Stimulated activated CD4-positive, alpha-beta T cell treated with anti-CD3 and anti-CD28 coated beads, Interleukin-4, amount 100 ng/mL, for 48 hours (primary cell): ENCODE measurements at regions not wholly inside any gene's neighbourhood (a gene's known extent, or its start where the extent isn't known, plus 50 kb on each side); places are given as distances from the start of the nearest gene placed in this dataset.
A peak's percentile ranks its signal among the peaks of the same experiment; 100 is the strongest.

Experiments used
- DNase-seq, 2 donors: peaks; one replicate each; pipeline ENCODE4 v3.0.0-alpha.2; 2020; ENCODE audit warnings: low read depth in 2 of 2

DNA sequence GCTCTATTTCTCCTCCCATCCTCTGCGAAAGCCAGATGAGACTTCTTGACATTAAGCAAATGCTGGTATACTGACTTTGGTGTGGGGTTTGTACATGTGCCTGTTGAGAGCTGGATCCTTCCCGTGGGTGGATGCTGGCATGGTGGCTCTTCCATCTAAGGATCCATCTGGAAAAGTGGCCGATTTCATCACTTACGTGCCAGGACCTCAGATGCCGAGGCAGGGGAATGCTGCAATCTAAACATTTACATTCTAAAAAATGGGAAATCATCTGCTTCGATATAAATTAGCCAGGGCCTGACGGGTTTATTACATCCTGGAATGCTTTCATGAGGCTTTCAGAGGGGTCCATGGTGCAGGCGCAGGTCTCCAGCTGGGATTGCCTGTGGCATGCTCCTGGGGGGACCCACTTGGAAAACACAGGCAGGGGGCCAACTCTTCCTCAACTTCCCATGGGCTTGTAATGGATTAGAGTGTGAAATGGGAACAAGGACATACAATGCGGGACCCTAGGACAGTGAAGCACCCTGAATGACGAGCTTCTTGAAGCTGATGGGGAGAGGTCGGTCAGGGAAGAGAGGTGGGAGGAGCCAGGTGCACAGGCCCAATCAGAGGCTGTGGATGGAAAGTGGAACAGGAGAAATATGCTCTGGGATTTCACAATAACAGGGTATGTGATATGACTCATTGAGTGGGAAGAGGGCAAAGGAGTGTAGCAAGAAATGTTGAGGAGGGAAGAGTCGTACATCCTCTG is 105.5 kb upstream of the PITX1 start:
- DNase-seq: no peak

DNA sequence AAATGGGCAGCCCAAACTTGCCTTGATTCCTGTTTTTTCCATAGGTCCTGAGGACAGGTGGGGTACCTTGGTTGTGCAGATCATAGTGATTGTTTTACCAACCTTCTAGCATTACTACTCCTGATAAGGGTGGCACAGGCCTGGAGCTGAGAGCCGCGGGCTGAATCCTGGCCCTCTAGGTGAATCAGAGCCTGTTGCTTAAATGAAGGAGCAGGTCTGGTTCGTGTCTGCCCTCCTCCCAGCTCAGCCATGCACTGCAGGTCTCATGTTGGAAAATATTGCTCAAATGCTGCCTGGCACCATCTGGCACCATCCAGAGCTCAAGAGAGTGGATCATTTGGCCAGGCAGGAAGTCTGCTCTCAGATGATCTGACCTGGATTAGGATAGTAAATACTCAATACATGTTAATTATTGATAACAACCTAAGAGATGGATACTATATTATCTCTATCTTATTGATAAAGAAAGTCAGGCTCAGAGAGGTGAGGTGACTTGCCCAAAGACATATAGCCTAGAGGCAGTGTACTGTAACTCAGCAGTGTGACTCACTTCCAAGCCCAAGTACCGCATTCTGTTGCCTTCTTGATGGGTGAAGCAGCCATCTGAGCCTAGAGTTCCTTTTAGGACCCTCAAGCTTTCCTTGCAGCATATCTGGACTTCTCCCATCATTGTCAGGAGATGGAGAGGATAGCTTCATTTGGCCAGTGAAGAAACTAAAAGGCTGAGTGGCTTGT is 104.3 kb upstream of the PITX1 start:
- no peak for DNase-seq

DNA sequence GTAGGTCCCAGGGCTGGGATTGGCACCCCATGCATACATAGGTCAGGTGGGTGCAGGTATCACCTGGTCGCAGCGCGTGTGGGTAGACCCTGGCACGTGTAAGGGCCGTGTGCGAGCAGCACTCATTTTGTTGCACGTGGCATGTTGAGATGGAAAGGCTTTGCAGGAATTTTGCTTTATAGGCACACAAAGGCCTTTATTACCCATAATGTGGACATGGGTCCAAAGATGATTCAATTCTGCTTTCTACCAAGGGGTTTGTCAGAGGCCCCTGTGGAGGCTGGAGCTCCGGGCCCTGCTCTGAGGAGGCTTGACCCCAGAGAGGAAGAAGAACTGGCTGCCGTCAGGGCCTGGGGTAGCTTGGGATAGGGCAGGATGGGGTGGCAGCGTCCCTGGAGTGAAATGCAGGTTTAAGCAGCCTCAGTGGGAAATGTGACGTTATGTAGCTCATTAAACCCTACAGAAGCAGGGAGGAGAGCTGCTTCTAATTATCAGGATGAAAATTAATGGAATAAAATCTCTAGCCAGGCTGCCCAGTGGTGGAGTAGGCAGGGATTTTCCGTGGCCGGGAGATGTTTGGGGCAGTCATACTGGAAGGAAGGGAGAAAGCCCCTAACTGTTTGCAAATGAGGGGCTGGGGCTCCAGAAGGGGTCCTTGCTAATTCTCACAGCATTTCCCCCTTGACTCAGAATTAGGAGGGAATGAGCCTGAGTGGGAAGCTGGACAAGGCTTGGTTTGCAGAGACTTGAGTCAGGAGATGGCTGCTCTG is 103.3 kb upstream of the PITX1 start:
- no peak for DNase-seq

- no peak for DNase-seq
Measured at GRCh38 chr5:135136546-135136945, 102.5 kb upstream of the PITX1 start.

- no peak for DNase-seq
Measured at GRCh38 chr5:135135530-135136226, 101.7 kb upstream of the PITX1 start.

GRCh38 chr5:135134691-135135381 is 100.8 kb upstream of the PITX1 start:
- no peak for DNase-seq

GRCh38 chr5:135133698-135134515 is 99.9 kb upstream of the PITX1 start:
- no peak for DNase-seq

DNA sequence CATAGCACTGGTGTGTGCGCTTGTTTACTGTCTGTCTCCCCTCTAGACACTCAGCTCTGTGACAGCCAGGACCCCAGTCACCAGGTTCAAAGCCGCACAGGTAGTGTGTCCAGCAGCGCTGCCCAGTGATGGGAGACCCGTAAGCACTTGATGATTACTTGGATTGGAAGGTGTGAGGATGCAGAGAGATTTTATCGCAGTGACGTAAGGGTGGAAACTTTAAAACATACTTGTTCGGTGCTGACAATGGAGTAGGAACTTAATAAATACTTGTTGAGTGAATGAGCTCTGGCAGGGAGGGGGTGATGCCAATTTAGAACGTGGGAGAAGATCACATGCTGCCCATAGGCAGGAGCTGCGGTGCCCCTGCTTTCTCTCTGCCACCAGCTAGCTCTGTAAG is 99.2 kb upstream of the PITX1 start:
- DNase-seq: no peak

DNA sequence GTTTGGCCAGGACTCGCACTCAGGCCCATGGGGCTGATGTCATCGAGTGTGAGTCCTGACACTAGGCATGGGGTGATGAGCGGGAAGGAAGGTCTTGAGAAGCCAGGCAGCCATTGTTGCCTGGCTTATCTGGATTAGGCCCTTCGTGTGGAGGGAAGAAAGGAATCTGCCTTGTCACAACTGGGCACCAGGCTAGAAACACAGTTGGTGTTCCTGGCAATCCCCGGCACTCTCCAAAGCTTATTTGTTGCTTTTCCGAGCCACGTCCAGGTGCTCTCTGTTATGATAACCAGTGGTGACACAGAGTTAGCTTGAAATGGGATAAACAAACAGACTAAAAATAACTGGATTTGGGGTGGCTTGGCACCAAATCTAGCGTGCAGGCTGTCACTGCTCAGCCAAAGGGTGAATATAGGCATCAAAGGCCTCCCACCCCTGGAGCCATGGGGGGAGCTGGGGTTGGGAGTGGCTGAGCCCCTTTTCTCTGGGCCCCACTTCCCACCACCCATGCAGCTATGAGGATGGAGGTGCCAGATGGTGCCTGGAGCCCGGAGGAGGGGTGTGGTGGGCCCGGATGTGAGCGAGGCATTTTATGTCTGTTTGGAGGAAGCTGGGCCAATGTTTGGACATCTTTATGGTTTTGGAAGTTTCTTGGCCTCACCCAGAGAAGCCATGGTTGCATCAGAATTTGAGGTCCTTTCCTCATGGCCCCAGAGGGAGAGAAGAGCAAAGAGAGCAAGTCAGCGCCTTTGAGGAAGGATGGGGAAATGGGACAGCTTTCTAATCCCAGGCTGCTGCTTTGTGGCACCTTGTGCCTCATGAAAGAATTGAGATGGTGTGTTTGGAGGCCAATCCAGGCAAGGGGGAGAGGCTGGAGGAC is 98.0 kb upstream of the PITX1 start:
- DNase-seq: no peak

DNA sequence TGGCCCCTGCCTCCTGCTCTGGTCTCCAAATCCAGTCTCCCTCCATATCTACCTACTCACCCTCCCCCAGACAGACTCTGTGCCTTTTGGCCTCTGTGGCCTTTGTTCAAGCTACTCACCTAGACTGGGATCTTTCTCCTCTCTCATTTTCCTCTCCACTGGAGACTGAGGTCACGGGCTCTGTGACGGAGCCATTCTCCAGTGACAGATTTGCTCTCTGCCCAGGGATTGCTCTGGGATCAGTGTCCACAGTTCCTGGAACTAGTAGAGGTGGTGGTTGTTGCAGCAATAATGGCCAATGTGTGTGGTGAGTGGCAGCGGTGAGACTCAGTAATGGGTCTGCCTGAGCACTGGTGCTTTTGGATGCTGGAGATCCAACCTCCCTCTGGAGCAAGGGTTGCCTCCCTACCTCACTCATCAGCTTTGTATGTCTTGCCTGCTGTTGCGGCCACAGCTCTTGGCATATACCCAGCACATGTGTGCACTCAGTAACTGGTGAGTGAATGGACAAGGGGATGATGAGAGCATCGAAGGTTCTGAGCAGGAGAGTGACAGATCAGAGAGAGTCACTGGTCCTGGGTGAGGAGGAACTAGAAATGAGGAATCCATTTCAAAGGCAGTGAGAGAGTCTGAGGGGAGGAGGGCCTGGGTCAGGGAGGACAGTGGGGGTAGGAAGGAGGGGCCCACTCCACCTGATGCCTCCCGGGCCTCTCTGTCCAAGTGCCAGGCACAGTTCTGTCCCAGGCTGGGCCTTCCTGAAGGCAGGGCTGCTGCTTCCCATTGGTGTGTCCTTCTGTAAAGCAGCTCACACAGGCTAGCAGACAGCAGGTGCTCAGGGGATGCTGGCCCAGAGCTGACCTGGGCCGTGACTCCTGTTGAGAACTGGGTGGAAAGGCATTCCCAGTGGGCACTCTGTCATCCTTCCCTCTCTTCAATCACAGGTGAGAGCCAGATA is 96.5 kb upstream of the PITX1 start:
- DNase-seq: no peak

GRCh38 chr5:135129307-135129706 is 95.3 kb upstream of the PITX1 start:
- peak; percentile 2 to 4 for DNase-seq

DNA sequence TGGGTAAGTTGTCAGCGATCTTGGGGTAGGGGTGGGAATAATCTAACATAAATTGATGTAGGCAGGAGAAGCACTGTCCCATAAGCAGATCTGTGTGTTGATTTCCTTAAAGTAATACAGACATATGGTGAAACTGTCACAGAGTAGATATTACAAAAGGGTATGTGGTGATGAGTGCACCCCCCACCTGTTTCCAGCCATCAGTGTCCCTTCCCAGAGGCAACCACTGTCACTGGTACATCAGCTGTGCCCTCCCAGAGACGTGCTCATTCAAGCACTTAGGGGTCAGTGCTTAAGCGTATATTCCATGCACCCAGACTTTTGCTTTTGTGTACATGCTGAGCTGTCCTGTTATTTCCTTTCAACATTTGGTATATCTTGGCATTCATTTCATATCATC is 94.3 kb upstream of the PITX1 start:
- no peak for DNase-seq

DNA sequence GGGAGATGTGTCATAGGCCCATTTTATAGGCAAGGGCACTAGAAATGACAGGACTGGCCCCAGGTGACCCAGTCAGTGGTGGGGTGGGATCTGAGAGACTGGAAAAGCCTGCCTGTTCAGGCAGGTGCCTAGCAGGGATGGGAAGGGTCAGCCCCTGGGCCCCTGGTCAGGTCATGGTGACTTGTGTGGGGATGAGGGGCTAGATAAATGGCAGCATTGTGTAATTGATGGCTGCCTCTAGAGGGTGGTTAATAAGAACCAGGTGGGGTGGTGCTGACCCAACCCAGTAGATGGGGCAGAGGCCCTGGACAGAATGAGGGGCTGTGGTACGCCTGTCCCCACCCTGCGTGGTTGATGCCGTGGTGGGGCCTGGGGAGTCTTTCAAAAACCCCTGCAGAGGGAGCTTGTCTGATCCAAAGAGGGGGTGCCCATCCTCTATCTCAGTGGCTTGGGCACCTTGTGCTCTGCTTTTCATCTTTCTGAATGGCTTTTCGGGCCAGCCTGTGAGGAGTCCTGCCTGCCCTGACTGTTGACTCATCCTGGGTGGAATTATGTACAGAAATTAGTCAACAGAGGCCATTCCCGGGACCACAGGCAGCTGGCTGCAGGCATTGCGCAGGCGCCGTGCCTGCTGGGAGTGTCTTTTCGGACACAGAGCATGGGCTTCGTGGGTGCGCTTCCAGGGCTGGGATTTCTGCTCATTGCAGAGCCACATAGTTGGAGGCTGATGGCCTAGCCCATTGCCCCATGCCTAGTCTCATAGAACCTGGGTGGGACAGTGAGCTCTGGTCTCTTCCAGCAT is 93.6 kb upstream of the PITX1 start:
- DNase-seq: no peak

- DNase-seq: no peak
Measured at GRCh38 chr5:135126688-135127438, 92.8 kb upstream of the PITX1 start.

DNA sequence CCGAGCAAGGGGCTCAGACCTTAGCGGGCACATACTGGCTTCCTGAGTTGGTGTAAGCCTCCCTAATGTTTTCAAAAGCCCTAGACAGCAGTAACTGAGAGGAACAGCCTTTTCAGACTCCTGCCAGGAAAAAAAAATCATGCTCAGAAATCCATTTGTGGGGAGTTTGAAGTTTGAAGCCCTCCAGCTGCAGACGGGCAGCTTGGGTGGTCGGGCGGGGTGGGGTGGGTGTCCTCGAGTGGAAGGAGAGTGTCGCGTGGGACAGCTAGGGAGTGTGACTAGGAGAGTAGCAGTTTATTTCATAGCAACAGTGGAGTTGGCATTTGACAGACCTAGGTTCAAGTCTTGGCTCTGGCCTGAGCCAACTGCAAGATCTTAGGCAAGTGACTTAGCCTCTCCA is 90.7 kb upstream of the PITX1 start:
- no peak for DNase-seq

DNA sequence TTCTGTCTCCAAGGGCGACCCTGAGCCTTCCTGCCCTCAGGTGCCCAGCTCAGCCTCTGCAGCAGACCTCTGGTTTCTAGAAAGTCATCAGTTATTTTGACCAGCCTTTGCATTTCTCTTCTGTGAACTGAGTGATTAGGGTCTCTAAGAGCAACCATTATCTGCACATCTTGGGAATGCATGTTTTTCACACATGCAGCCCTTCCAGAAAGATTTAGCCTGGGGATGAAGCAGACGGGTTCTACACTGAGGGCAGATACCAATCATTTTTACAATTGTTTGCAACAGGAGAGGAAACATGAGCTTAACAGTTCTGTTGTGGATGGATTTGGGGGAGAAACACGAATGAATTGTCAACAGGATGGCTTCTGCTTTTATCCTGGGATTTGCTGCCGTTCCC is 90.1 kb upstream of the PITX1 start:
- no peak for DNase-seq

DNA sequence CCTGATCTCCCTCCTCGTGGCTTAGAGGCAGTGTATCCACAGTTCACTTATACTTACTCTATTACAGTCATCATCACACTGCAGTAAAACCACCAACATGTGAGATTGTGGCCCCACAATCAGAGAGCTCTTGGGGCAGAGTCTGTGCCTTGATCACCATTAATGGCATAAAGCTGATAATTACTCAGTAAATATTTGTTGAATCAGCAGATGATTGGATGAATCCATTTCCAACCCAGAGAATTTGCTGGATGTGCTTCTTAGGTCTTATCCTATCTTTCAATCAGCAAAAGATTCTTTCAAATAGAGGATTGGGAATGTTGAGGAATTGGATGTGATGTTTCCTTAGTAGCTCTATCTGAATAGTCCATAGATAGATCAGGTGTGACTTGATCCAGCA is 88.8 kb upstream of the PITX1 start:
- DNase-seq: no peak
